HG03097 (cell line): ENCODE measurements at regions not wholly inside any gene's neighbourhood (a gene's known extent, or its start where the extent isn't known, plus 50 kb on each side); places are given as distances from the start of the nearest gene placed in this dataset.
"Not testable (repeated sequence)": the region's sequence is repeated elsewhere in the genome, so short reads cannot be mapped to it uniquely, and the experiment has no call there.

Source experiments
- ATAC-seq: cut with Tn5 transposase; IDR thresholded peaks from one replicate; pipeline ENCODE4 v1.9.1; 2021; ENCODE audit not compliant: unreplicated experiment, low FRiP score

DNA sequence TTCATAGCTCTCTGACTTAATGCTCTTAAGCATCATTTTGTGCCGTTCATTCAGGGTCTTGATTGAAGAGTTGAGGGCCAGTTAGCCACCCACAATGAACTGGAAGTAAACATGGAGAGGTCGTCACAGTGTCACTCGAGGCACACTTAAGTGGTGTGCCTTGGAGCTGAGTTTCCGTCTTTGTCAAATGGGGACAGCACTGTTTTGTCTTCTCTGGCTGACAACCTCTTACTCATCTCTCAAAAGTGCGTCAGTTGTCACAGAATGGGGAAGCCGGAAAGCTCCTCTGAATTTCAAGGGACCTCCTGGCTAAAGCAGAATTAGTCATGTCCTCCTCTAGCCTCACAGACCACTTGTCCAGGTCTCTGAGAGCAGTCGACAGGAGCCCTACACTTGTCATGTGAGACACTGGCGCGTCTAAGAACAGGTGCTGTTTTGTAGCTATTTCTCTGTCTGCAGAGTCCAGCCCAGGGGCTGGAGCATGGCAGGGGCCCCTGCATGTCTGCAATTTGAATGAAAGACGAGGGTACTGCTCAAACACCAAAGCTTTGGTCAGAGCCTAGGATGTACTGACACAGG lies 231.5 kb downstream of the NPIPA7 start:
- not testable (repeated sequence) for ATAC-seq

- not testable (repeated sequence) for ATAC-seq
Measured at GRCh38 chr16:16613212-16613611, 234.3 kb downstream of the NPIPA7 start.

- ATAC-seq: not testable (repeated sequence)
Measured at GRCh38 chr16:16614484-16614883, 235.5 kb downstream of the NPIPA7 start.

DNA sequence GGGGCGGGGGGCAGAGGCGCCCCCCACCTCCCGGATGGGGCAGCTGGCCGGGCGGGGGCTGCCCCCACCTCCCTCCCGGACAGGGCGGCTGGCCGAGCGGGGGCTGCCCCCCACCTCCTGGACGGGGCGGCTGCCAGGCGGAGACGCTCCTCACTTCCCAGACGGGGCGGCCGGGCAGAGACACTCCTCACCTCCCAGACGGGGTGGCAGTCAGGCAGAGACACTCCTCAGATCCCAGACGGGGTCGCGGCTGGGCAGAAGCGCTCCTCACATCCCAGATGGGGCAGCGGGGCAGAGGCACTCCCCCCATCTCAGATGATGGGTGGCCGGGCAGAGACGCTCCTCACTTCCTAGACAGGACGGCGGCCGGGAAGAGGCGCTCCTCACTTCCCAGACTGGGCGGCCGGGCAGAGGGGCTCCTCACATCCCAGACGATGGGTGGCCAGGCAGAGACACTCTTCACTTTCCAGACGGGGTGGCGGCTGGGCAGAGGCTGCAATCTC lies 240.1 kb downstream of the NPIPA7 start:
- not testable (repeated sequence) for ATAC-seq

DNA sequence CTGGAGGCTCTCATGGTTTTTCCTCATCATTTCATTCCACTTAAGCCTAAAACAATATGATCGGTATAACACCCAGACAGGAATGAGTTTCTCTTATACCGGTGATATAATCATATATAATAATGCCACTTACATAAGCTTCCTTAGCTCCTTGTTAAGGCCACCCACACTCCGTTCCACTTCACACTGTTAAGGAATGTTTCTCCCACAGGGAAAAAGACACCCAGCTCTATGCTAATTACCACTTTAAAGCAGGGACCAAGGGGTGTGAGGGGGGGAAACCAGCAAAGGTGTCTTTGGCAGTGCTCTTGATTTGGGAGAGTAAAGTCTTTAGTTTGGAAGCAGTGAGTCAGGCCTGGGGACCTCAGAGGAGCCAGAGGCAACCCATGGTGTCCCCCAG lies 245.4 kb downstream of the NPIPA7 start:
- ATAC-seq: not testable (repeated sequence)

DNA sequence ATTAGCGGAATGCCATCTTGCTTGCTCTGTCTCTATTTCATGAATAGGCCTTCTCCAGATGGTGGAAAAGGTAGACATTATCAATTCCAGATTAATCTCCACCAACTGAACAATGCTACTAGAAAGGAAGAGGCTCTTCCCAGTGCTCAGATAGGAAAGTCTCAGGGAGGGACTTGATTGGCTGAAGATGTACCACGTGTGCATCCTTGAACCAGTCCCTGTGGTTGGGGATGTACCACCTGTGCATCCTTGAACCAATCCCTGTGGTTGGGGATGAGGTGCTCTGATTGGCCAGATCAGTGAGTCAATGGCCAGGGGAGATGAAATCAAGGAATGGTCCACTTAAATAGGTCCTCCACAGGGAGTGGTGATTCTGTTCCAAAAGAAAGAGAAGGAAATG lies 246.2 kb downstream of the NPIPA7 start:
- not testable (repeated sequence) for ATAC-seq

- not testable (repeated sequence) for ATAC-seq
Measured at GRCh38 chr16:16627865-16628264, 248.9 kb downstream of the NPIPA7 start.

DNA sequence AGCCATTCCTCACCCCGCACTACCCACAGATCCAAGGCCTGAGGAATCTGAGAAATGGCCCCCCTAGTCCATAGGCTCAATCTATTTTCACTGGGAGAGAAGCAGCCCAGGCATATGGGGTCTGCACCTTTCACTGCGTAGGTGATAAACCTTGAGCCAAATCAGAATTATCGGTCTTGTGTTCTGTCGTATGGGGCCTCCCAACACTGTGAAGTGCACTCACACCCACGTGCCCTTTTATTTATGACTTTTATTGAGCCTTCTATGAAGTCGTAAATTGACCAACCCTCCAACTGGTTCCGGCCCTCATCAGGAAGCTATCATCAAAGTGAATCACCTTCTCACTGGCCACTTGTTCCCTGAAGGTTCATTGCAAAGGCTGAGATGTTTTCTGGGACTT lies 259.3 kb downstream of the NPIPA7 start:
- ATAC-seq: not testable (repeated sequence)

DNA sequence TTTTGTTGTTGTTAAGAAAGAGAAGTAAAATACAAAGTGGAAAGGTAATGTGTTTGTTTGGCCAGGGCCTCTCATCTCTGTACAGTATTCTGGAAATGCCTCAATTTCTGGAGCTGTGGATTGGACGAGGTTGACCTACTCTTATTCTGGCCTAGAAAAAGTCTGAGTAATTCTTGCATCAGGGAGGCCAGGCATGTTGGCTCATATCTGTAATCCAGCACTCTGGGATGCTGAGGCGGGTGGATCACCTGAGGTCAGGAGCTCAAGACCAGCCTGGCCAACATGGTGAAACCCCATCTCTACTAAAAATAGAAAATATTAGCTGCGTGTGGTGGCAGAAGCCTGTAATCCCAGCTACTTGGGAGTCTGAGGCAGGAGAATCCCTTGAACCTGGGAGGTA lies 259.8 kb downstream of the NPIPA7 start:
- not testable (repeated sequence) for ATAC-seq

DNA sequence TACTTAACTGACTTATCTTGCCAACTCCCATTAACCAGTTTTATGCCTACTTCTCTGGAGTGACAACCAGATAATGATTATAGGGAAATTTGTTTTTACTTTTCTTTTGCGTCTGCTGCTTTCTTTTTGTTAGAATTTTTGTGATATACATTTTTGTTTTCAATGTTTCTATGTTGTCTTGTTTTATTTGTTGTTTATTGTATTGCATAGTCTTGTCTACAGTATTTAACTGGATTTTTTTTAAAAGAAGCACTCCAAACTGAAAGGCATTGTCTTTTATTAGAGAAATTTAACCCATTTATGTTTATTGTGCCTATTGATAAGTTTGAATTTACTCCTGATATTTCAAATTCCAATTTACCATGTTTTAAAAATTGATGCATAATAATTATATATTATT lies 264.9 kb downstream of the NPIPA7 start:
- not testable (repeated sequence) for ATAC-seq

- ATAC-seq: not testable (repeated sequence)
Measured at GRCh38 chr16:16648002-16648401, 269.1 kb downstream of the NPIPA7 start.

- ATAC-seq: not testable (repeated sequence)
Measured at GRCh38 chr16:16672180-16672812, 293.4 kb downstream of the NPIPA7 start.

DNA sequence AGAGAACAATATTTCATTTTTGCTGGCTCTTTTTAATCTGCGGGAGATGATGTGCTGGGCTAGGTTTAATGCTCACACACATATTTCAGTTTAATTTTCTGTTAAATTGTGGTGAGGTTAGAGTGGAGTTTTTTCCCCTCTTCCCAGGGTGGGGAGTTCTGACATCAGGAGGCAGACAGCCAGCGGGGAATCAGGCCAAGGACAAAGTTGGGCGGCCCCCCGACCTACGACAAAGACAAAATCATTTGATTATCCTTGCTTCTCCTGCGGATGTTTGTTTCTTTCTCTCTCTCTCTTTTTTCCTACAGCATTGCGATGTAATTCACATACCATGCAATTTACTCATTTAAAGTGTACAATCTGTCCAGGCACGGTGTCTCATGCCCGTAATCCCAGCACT lies 295.9 kb downstream of the NPIPA7 start:
- ATAC-seq: not testable (repeated sequence)

GRCh38 chr16:16721849-16722248 lies 342.9 kb downstream of the NPIPA7 start:
- ATAC-seq: not testable (repeated sequence)

DNA sequence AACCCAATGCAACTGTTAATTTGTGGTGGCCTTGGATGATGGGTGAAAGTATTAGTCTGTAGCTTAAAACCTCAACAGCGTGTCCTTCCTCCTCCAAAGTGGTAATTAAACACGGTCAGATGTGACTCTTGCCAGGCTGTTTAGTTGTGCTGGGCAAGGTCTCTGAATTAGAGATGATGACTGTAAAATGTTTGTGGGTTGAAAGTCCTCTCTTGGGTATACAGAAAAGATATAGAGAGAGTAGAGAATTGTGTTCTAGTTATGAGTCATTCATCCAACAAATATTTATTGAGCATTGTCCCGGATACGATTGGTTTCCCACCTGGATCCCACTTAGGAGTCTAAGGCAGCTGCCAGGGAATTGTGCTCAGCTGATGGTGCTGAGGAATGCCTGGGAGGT lies 343.7 kb downstream of the NPIPA7 start:
- ATAC-seq: not testable (repeated sequence)

GRCh38 chr16:16723819-16724519 lies 345.0 kb downstream of the NPIPA7 start:
- ATAC-seq: not testable (repeated sequence)

DNA sequence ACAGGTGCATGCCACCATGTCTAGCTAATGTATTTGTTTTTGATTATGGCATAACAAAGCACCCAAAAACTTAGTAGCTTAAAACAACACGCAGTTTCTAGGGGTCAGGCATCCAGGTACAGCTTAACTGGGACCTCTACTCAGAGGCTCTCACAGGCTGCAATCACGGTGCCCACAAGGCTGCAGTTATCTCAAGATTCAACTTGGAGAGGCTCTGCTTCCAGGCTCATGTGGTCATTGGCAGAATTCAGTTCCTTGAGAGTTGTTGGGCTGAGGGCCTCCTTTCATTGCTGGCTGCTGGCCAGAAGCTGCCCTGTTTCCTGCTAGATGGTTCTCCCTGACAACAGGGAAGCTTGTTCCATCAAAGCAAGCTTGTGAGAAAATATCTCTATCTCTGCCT lies 348.1 kb downstream of the NPIPA7 start:
- ATAC-seq: not testable (repeated sequence)

DNA sequence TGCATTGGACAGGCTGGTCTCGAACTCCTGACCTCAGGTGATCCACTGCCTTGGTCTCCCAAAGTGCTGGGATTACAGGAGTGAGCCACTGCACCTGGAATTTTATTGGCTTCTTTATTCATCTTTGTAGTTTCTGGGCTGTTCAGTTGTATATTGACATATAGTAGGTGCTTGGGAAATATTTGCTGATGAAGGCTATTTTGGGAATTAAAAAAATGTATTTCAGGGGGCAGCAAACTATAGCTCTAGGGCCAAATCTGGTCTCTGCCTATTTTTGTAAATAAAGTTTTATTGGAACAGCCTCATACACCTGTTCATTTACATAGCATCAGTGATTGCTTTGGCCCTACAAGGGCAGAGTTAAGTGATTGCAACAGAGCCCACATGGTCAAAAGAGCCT lies 363.6 kb downstream of the NPIPA7 start:
- not testable (repeated sequence) for ATAC-seq

- not testable (repeated sequence) for ATAC-seq
Measured at GRCh38 chr16:16754992-16755667, 376.2 kb downstream of the NPIPA7 start.

DNA sequence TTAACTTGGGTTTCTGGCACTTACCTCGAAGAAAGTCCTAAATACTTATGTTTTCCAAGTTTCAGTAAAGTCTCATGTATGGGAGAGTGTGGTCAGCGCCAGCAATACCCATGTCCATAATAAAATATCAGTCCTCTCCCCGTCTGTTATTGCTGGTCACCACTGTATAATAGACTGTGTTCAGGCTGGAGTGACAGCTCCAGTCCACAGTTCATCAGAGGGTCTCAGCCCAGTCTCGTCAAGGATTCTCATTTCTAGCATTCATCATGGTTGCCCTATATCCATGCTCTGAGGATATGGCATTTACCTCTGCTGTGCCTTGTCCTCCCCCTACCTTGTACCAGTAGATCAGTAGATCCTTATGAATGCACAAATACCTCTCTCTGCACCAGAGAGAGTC lies 384.5 kb downstream of the NPIPA7 start:
- ATAC-seq: no peak

- not testable (repeated sequence) for ATAC-seq
Measured at GRCh38 chr16:16770717-16771116, 391.8 kb downstream of the NPIPA7 start.
